GM23338 (cell line): ENCODE measurements at regions not wholly inside any gene's neighbourhood (a gene's known extent, or its start where the extent isn't known, plus 50 kb on each side); places are given as distances from the start of the nearest gene placed in this dataset.

Source experiments
- ATAC-seq: fragments of 200-7000 bp; cut with Tn5 transposase; 3 replicates; pipeline ENCODE4 v1.9.1; 2020
- DNase-seq: peaks from one replicate; pipeline ENCODE4 v3.0.0-alpha.2; 2015; ENCODE audit warnings: low spot score
- H2AFZ ChIP-seq: fragments of 200-600 bp; sonication (generic); 2 replicates; pipeline ENCODE4 v1.8.0; 2016; ENCODE audit warnings: antibody characterized with exemption, mild to moderate bottlenecking, moderate library complexity
- H3F3A ChIP-seq: fragments of 200-600 bp; sonication (generic); replicated peaks from 2 replicates; pipeline ENCODE4 v1.8.0; 2017; ENCODE audit warnings: antibody characterized with exemption, mixed run types, low read depth
- H3K27ac ChIP-seq: fragments of 200-600 bp; sonication (generic); 2 replicates; pipeline ENCODE4 v1.6.1; 2016; ENCODE audit warnings: low read depth
- H3K27me3 ChIP-seq: fragments of 200-600 bp; sonication (generic); 2 replicates; pipeline ENCODE4 v1.8.0; 2016; ENCODE audit warnings: mild to moderate bottlenecking, mixed run types, moderate library complexity; ENCODE audit not compliant: insufficient read depth
- H3K36me3 ChIP-seq: fragments of 200-600 bp; sonication (generic); 2 replicates; pipeline ENCODE4 v1.8.0; 2016; ENCODE audit warnings: mild to moderate bottlenecking; ENCODE audit not compliant: insufficient read depth
- H3K4me1 ChIP-seq: fragments of 200-600 bp; sonication (generic); 2 replicates; pipeline ENCODE4 v1.8.0; 2016; ENCODE audit warnings: mild to moderate bottlenecking, moderate library complexity; ENCODE audit not compliant: insufficient read depth
- H3K4me2 ChIP-seq: fragments of 200-600 bp; sonication (generic); 2 replicates; pipeline ENCODE4 v1.7.1; 2017; ENCODE audit warnings: mixed run types
- H3K4me3 ChIP-seq: fragments of 200-600 bp; sonication (generic); 2 replicates; pipeline ENCODE4 v1.6.1; 2016; ENCODE audit warnings: mixed run types
- H3K79me2 ChIP-seq: fragments of 200-600 bp; sonication (generic); replicated peaks from 2 replicates; pipeline ENCODE4 v1.8.0; 2017; ENCODE audit warnings: mild to moderate bottlenecking; ENCODE audit not compliant: insufficient read depth
- H3K9me2 ChIP-seq: fragments of 200-600 bp; sonication (generic); 2 replicates; pipeline ENCODE4 v1.8.0; 2017; ENCODE audit not compliant: insufficient read depth
- H4K20me1 ChIP-seq: fragments of 200-600 bp; sonication (generic); replicated peaks from 2 replicates; pipeline ENCODE4 v1.8.0; 2017; ENCODE audit warnings: mild to moderate bottlenecking; ENCODE audit not compliant: insufficient read depth
- H3K27ac Mint-ChIP-seq: 2 replicates; pipeline ENCODE4 v1.8.0; 2020; ENCODE audit warnings: inconsistent platforms, mild to moderate bottlenecking, moderate library complexity, mixed read lengths
- H3K27me3 Mint-ChIP-seq: 3 replicates; pipeline ENCODE4 v1.8.0; 2022; ENCODE audit warnings: low read depth, mild to moderate bottlenecking, moderate library complexity, mixed read lengths, inconsistent platforms; ENCODE audit not compliant: insufficient read depth, poor library complexity
- H3K36me3 Mint-ChIP-seq: 3 replicates; pipeline ENCODE4 v1.8.0; 2021; ENCODE audit warnings: low read depth, mild to moderate bottlenecking, inconsistent platforms, moderate library complexity, mixed read lengths
- H3K4me1 Mint-ChIP-seq: 3 replicates; pipeline ENCODE4 v1.8.0; 2020; ENCODE audit warnings: mild to moderate bottlenecking, inconsistent platforms, mixed read lengths
- H3K4me3 Mint-ChIP-seq: 3 replicates; pipeline ENCODE4 v1.8.0; 2021; ENCODE audit warnings: moderate library complexity, mild to moderate bottlenecking, inconsistent platforms, mixed read lengths
- H3K9me3 Mint-ChIP-seq: 3 replicates; pipeline ENCODE4 v1.8.0; 2020; ENCODE audit warnings: moderate library complexity, mild to moderate bottlenecking, inconsistent platforms, mixed read lengths
- CREB1 ChIP-seq: fragments of 250-450 bp; sonication (Bioruptor Pico); IDR thresholded peaks from 2 replicates; pipeline ENCODE4 v1.5.0; 2020; ENCODE audit warnings: low read depth, mild to moderate bottlenecking, moderate library complexity
- CTCF ChIP-seq, 2 experiments: fragments of 200-600 bp in 1 of 2; sonication (generic) in 1 of 2; conservative IDR thresholded peaks; 2 replicates each; pipeline versions ENCODE4 v1.5.1 to v1.6.1; 2016 to 2017; ENCODE audit warnings: antibody characterized with exemption in 2 of 2, low read depth in 2 of 2, mild to moderate bottlenecking in 2 of 2, moderate library complexity in 1 of 2
- ETS1 ChIP-seq: IDR thresholded peaks from 2 replicates; pipeline ENCODE4 v1.6.1; 2016; ENCODE audit warnings: antibody characterized with exemption
- EZH2 ChIP-seq: fragments of 200-600 bp; sonication (generic); IDR thresholded peaks from one replicate; pipeline ENCODE4 v1.8.0; 2017; ENCODE audit warnings: antibody characterized with exemption, mild to moderate bottlenecking, low read depth; ENCODE audit not compliant: unreplicated experiment
- EZH2phosphoT487 ChIP-seq: fragments of 200-600 bp; sonication (generic); IDR thresholded peaks from one replicate; pipeline ENCODE4 v1.8.1; 2018; ENCODE audit warnings: antibody characterized with exemption; ENCODE audit not compliant: unreplicated experiment
- JUNB ChIP-seq: IDR thresholded peaks from one replicate; pipeline ENCODE4 v1.6.1; 2016; ENCODE audit warnings: antibody characterized with exemption; ENCODE audit not compliant: unreplicated experiment
- NANOG ChIP-seq: IDR thresholded peaks from 2 replicates; pipeline ENCODE4 v1.6.1; 2016; ENCODE audit warnings: antibody characterized with exemption, borderline replicate concordance
- POLR2AphosphoS5 ChIP-seq: IDR thresholded peaks from 2 replicates; pipeline ENCODE4 v1.6.1; 2016; ENCODE audit warnings: antibody characterized with exemption, low read depth
- REST ChIP-seq: IDR thresholded peaks from one replicate; pipeline ENCODE4 v1.6.1; 2018; ENCODE audit warnings: antibody characterized with exemption; ENCODE audit not compliant: unreplicated experiment
- STAT1 ChIP-seq: IDR thresholded peaks from one replicate; pipeline ENCODE4 v1.6.1; 2016; ENCODE audit warnings: antibody characterized with exemption; ENCODE audit not compliant: unreplicated experiment
- ZNF114 ChIP-seq: fragments of 250-450 bp; sonication (Bioruptor Pico); IDR thresholded peaks from 2 replicates; pipeline ENCODE4 v1.5.0; 2020; ENCODE audit warnings: mild to moderate bottlenecking, moderate library complexity
- ZNF331 ChIP-seq: fragments of 250-450 bp; sonication (Bioruptor Pico); IDR thresholded peaks from 2 replicates; pipeline ENCODE4 v1.5.0; 2020; ENCODE audit warnings: low read depth, mild to moderate bottlenecking, moderate library complexity
- ZNF462 ChIP-seq: fragments of 250-450 bp; sonication (Bioruptor Pico); IDR thresholded peaks from 2 replicates; pipeline ENCODE4 v1.5.0; 2020; ENCODE audit warnings: mild to moderate bottlenecking, moderate library complexity

- no peaks in the 10 kb centered on the region for H3K36me3 ChIP-seq
- H3K9me2 ChIP-seq: no peaks in the 10 kb centered on the region
- Mint-ChIP-seq H3K4me3 (no peak overlapping the region), H3K27ac (no peak overlapping the region), H3K36me3 (no peaks in the 10 kb centered on the region), H3K4me1 (peaks cover 3% of the 10 kb centered on the region; the same call in 2 of the 3 replicates), H3K27me3 (no peaks in the 10 kb centered on the region), H3K9me3 (no peaks in the 10 kb centered on the region)
- H3K79me2 ChIP-seq: no peaks in the 10 kb centered on the region
- H2AFZ ChIP-seq: no peak overlapping the region
- H4K20me1 ChIP-seq: no peaks in the 10 kb centered on the region
- TF ChIP-seq STAT1: no peak
- TF ChIP-seq CREB1 (CRISPR knock-in tag): no peak
- TF ChIP-seq JUNB: no peak
- TF ChIP-seq ZNF114 (CRISPR knock-in tag): no peak
- no peak for TF ChIP-seq EZH2phosphoT487
- no peak for TF ChIP-seq NANOG
- no peak for TF ChIP-seq ZNF331 (CRISPR knock-in tag)
- TF ChIP-seq REST: no peak
- no peak for TF ChIP-seq CTCF (conservative IDR thresholded peaks at IDR 0.05; ENCODE audit: low read depth in 2 of 2)
- TF ChIP-seq ETS1: no peak
- TF ChIP-seq EZH2: no peak
- no peak for TF ChIP-seq ZNF462 (CRISPR knock-in tag)
- TF ChIP-seq POLR2AphosphoS5: no peak
- no peaks in the 10 kb centered on the region for H3F3A ChIP-seq
- no peak overlapping the region for H3K4me3 ChIP-seq
- no peak for DNase-seq
- no peaks in the 10 kb centered on the region for H3K4me1 ChIP-seq
- no peak overlapping the region for H3K4me2 ChIP-seq
- no peaks in the 10 kb centered on the region for H3K27me3 ChIP-seq
- ATAC-seq: no peak
- no peak overlapping the region for H3K27ac ChIP-seq
Observed at GRCh38 chr6:134840086-134840867, 109.6 kb downstream of the ALDH8A1 start.
